Loucy (cell line): ENCODE measurements at regions not wholly inside any gene's neighbourhood (a gene's known extent, or its start where the extent isn't known, plus 50 kb on each side); places are given as distances from the start of the nearest gene placed in this dataset.

Experiments
- CTCF ChIP-seq: fragments of 200-600 bp; sonication (generic); conservative IDR thresholded peaks from 2 replicates; pipeline ENCODE4 v1.5.1; 2014; ENCODE audit warnings: mild to moderate bottlenecking, antibody characterized with exemption, low read length
- EZH2phosphoT487 ChIP-seq: fragments of 200-600 bp; IDR thresholded peaks from 2 replicates; pipeline ENCODE4 v1.6.1; 2018; ENCODE audit warnings: antibody characterized with exemption, mild to moderate bottlenecking, moderate library complexity, borderline replicate concordance

GRCh38 chr16:66097751-66098150 is 268.7 kb upstream of the CDH5 start:
- TF ChIP-seq CTCF (no peak), EZH2phosphoT487 (no peak)
